RKO (cell line): ENCODE measurements at regions not wholly inside any gene's neighbourhood (a gene's known extent, or its start where the extent isn't known, plus 50 kb on each side); places are given as distances from the start of the nearest gene placed in this dataset.
A peak's percentile ranks its signal among the peaks of the same experiment; 100 is the strongest.
"Not testable (repeated sequence)": the region's sequence is repeated elsewhere in the genome, so short reads cannot be mapped to it uniquely, and the experiment has no call there.

Experiments
- DNase-seq: peaks from one replicate; pipeline ENCODE4 v3.0.0-alpha.2; 2016; ENCODE audit warnings: low spot score

DNA sequence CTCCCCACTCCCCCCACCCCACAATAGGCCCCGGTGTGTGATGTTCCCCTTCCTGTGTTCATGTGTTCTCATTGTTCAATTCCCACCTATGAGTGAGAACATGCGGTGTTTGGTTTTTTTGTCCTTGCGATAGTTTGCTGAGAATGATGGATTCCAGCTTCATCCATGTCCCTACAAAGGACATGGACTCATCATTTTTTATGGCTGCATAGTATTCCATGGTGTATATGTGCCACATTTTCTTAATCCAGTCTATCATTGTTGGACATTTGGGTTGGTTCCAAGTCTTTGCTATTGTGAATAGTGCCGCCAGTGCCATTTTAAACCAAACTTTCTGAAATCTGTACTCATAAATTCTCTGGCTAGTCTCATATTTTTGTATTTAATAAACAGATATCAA, 85.3 kb upstream of the MAGI3 start:
- DNase-seq = not testable (repeated sequence)

- no peak for DNase-seq
These were observed 82.4 kb upstream of the MAGI3 start for GRCh38 chr1:113307771-113308445.

DNA sequence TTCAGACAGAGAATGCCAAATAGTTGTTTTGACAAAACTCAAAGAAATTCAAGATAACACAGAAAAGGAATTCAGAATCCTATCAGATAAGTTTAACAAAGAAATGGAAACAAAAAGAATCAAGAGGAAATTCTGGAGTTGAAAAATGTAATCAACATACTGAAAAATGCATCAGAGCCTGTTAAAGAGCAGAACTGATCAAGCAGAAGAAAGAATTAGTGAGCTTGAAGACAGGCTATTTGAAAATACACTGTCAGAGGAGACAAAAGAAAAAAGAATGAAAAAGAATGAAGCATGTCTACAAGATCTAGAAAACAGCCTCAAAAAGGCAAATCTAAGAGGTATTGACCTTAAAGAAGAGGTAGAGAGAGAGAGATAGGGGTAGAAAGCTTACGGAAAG, 77.7 kb upstream of the MAGI3 start:
- DNase-seq = not testable (repeated sequence)

DNA sequence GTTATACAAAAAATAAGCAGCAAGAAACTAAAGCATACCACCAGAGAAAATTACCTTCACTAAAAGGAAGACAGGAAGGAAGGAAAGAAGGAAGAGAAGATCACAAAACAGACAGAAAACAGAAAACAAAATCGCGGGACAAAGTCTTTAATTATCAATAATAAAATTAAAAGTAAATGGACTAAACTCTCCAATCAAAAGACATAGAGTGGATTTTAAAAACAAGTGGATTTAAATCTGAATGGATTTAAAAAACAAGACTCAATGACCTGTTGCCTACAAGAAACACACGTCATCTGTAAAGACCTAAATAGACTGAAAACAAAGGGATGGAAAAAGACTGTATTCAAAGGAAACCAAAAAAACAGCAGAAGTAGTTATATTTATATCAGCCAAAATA, 75.7 kb upstream of the MAGI3 start:
- no peak for DNase-seq

- no peak for DNase-seq
These were observed 70.0 kb upstream of the MAGI3 start for GRCh38 chr1:113320272-113320671.

DNA sequence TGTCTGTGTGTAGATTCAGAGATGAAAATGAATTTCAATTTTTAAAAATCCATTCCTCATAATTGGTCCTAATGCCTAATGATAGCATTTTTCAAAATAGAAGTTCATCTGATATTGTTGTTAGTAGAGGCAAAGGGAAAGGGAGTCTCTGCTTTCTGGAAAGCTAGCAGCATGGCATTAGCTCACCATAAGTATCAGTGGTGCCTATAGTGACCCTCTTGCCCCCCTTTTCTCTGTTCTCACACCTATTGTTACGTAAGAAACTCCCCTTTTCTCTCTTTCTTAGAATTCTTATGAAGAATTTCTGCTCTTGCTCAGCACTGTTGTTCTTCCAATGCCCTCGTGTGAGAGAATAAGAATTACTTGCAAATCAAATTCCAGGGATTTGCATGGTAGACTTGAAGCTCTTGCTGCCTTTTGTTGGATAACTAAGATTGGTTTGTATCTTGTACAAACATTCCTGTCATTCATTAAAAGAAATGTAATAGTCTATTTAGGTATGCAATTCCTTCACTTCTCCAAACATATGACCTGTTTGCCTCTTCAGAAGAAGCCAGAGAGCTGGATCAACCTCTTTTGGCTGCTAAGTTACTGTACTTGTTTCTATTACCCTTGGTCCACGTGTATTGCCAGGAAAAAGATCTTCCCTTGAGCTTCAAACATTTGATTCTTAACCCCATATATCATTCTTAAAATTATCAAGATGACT, 69.2 kb upstream of the MAGI3 start:
- DNase-seq = no peak

DNA sequence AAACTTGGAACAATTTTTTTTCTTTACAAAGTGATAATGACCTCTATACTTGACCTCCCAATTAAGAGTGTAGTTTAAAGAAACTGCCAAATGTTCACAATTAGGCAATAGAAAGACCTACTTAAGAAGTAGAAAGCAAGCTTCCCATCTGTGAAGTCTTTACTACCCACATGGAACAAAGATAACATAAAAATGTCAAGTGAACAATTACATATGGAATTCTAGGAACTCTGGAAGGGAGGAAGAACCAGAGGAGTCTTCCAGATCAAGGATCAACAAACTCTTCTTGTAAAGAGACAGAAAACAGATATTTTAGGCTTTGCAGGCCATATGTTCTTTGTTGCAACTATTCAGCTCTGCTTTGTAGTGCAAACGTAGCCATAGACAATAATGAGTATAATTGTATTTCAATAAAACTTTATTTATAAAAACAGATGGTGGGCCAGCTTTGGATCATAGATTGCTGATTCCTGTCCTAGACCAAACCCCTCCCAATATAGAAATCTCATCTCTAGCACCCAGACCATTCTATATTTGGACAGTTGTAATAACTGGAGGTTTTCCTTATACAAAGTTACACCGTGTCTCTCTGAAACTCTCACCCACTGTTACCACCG, 68.4 kb upstream of the MAGI3 start:
- no peak for DNase-seq

DNA sequence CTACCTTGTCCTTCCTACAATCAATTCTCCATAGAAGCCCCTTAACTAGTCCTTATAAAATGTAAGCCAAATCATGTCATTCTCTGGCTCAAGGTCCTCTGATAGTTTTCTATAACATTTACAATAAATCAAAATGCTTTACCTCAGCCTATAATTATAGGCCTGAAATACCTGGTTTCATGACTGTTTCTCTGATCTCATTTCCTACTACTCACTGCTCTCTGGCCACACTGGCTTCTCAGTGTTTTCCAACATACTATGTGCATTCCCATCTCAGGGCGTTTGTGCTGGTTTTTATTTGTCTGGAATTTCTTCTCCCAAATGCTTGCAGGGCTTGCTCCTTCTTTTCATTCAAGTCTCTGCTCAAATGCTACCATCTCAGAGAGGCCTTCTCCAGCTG, 67.9 kb upstream of the MAGI3 start:
- DNase-seq = no peak

DNA sequence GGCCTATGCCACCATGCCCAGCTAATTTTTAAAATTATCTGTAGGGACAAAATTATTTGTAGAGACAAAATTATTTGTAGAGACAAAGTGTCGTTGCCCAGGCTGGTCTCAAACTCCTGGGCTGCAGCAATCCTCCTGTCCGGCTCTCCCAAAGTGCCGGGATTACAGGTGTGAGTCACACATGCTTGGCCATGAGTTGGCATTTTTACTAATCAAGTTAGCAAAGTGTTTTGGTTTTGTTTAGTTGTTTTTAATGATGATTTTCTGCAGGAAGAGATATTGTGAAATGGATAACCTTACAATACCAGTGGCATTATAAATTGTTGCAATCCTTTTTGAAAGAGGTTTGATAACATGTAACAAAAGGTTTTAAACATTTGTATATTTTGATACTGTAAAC, 65.3 kb upstream of the MAGI3 start:
- peak; percentile 73 for DNase-seq

DNA sequence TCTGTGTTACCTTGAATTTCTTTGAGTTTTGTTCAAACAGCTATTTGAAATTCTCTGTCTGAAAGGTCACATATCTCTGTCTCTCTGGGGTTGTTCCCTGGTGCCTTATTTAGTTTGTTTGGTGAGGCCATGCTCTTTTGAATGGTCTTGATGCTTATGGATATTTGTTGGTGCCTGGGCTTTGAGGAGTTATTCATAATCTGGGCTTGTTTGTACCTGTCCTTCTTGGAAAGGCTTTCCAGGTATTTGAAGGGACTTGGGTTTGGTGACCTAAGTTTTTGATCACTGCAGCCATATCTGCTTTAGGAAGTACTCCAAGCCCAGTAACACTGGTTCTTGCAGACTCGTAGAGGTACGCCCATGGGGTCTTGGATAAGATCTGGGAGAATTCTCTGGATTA, 63.3 kb upstream of the MAGI3 start:
- DNase-seq = no peak

- no peak for DNase-seq
These were observed 57.3 kb upstream of the MAGI3 start for GRCh38 chr1:113333056-113333455.

GRCh38 chr1:113340038-113340437, 50.3 kb upstream of the MAGI3 start:
- DNase-seq = no peak
